Osteocyte (in vitro differentiated cells): ENCODE measurements at regions not wholly inside any gene's neighbourhood (a gene's known extent, or its start where the extent isn't known, plus 50 kb on each side); places are given as distances from the start of the nearest gene placed in this dataset.

Experiments used
- DNase-seq: peaks from one replicate; pipeline ENCODE4 v3.0.0; 2021; ENCODE audit warnings: mixed read lengths; ENCODE audit not compliant: unreplicated experiment; ENCODE audit errors: extremely low spot score
- H3K27ac Mint-ChIP-seq: one replicate; pipeline ENCODE4 v1.8.0; 2021; ENCODE audit warnings: mild to moderate bottlenecking, mixed read lengths; ENCODE audit not compliant: unreplicated experiment
- H3K27me3 Mint-ChIP-seq: one replicate; pipeline ENCODE4 v1.8.0; 2021; ENCODE audit warnings: mixed read lengths; ENCODE audit not compliant: unreplicated experiment
- H3K36me3 Mint-ChIP-seq: one replicate; pipeline ENCODE4 v1.8.0; 2021; ENCODE audit warnings: mixed read lengths; ENCODE audit not compliant: unreplicated experiment
- H3K4me1 Mint-ChIP-seq: one replicate; pipeline ENCODE4 v1.8.0; 2021; ENCODE audit warnings: mixed read lengths; ENCODE audit not compliant: unreplicated experiment
- H3K4me3 Mint-ChIP-seq: one replicate; pipeline ENCODE4 v1.8.0; 2021; ENCODE audit warnings: mild to moderate bottlenecking, moderate library complexity, mixed read lengths; ENCODE audit not compliant: unreplicated experiment
- H3K9me3 Mint-ChIP-seq: one replicate; pipeline ENCODE4 v1.8.0; 2021; ENCODE audit warnings: mixed read lengths; ENCODE audit not compliant: unreplicated experiment
- TF ChIP-seq, protein P1 (sequence below): fragments of 200-600 bp; sonication (generic); IDR thresholded peaks from 2 replicates; pipeline ENCODE4 v1.5.0; 2021; ENCODE audit warnings: antibody characterized with exemption, mild to moderate bottlenecking, moderate library complexity

DNA sequence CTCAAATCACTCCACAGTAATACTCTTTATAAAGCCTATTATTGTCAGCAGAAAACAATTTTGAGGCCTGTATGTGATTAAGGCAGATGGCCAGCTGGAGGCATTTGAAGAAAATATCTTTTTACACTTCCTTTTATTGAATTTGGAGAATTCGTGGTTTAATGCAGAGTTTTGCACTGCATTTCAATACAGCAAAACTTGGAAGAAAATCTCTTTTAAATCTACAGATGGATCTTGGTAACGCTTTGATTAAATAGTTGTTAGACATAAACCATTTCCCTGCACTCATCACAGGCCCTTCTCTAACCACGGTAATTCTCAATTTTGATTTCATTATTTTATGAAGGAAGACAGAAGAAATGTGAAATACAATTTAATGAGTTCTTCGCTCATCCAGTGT lies 185.7 kb downstream of the RFC3 start:
- H3K27ac Mint-ChIP-seq = no peak overlapping the region
- no peak overlapping the region for H3K4me3 Mint-ChIP-seq
- H3K4me1 Mint-ChIP-seq = peaks cover 3% of the 10 kb centered on the region
- TF ChIP-seq, protein P1, sequence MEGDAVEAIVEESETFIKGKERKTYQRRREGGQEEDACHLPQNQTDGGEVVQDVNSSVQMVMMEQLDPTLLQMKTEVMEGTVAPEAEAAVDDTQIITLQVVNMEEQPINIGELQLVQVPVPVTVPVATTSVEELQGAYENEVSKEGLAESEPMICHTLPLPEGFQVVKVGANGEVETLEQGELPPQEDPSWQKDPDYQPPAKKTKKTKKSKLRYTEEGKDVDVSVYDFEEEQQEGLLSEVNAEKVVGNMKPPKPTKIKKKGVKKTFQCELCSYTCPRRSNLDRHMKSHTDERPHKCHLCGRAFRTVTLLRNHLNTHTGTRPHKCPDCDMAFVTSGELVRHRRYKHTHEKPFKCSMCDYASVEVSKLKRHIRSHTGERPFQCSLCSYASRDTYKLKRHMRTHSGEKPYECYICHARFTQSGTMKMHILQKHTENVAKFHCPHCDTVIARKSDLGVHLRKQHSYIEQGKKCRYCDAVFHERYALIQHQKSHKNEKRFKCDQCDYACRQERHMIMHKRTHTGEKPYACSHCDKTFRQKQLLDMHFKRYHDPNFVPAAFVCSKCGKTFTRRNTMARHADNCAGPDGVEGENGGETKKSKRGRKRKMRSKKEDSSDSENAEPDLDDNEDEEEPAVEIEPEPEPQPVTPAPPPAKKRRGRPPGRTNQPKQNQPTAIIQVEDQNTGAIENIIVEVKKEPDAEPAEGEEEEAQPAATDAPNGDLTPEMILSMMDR = no peak
- H3K27me3 Mint-ChIP-seq = no peaks in the 10 kb centered on the region
- no peaks in the 10 kb centered on the region for H3K9me3 Mint-ChIP-seq
- no peak for DNase-seq
- H3K36me3 Mint-ChIP-seq = no peaks in the 10 kb centered on the region

DNA sequence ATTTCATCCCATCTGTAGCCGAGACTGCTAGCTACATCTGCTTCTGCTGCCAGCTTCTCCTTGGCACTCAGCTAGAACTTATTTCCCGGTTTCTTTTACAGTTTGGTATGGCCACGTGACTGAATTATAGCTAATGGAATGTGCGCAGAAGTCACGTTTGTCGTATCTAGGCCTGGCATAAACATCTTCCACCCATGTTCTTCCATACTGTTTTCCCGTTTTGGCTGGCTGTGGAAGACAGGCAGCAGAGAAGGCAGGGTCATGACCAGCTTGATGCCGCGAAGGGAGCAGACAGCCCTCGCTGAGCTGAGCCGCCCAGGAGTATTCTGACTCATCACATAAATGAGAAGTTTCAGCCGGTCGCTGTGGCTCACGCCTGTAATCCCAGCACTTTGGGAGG lies 186.7 kb downstream of the RFC3 start:
- H3K4me3 Mint-ChIP-seq = no peak overlapping the region
- TF ChIP-seq, protein P1 = no peak
- H3K27me3 Mint-ChIP-seq = no peaks in the 10 kb centered on the region
- H3K27ac Mint-ChIP-seq = no peak overlapping the region
- H3K9me3 Mint-ChIP-seq = no peaks in the 10 kb centered on the region
- DNase-seq = no peak
- no peaks in the 10 kb centered on the region for H3K36me3 Mint-ChIP-seq
- H3K4me1 Mint-ChIP-seq = peaks cover 3% of the 10 kb centered on the region

DNA sequence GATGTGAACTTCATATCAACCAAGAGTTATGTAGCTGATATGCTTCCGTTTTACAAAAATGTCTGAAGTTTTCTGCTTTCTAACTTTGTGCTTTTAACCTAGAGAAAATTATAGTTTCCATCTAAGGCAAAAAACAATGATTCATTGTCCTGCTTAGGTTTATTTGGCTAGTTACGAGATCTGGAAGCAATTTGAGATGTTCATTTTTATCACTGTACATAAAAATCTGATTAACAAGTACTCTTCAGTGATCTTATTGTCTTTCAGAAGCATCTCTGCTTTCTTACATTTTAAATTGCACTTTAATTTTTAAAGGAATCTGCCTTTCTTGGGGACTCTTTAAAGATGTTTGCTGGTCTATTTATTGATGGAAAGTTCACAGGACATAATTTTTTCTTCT lies 188.1 kb downstream of the RFC3 start:
- Mint-ChIP-seq H3K4me1 (no peaks in the 10 kb centered on the region), H3K27ac (no peak overlapping the region), H3K9me3 (no peaks in the 10 kb centered on the region), H3K27me3 (no peaks in the 10 kb centered on the region), H3K36me3 (no peaks in the 10 kb centered on the region), H3K4me3 (no peak overlapping the region)
- DNase-seq = no peak
- TF ChIP-seq, protein P1 = no peak

DNA sequence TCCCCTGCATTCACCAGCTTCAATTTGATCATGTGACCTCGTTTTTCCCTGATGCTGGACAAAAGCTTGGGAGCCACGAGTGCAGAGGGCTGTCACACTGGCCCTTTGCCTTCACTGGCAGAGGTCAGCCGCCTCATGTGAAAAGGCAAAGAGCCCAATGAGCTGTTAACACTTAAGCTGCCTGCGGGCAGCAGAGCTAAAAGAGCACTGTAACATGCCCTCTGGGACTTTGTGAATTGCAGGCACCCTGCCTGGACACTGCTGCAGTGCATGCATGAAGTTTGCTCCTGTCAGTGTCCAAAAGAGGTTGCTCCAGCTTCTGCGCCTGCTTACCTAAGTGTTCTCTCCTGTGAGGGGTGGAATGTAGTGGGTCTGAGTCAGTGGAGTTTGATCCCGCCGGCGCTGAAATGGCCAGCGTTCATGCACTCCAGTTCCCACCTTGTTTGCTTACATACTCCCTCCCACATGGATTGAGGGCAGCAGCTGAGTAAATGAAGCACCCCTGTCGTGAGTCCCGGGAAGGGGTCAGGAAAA lies 193.7 kb downstream of the RFC3 start:
- Mint-ChIP-seq H3K9me3 (no peaks in the 10 kb centered on the region), H3K27ac (no peak overlapping the region), H3K27me3 (peaks cover 7% of the 10 kb centered on the region), H3K4me3 (no peak overlapping the region), H3K4me1 (peaks cover 5% of the 10 kb centered on the region), H3K36me3 (no peaks in the 10 kb centered on the region)
- no peak for DNase-seq
- TF ChIP-seq, protein P1 = no peak

DNA sequence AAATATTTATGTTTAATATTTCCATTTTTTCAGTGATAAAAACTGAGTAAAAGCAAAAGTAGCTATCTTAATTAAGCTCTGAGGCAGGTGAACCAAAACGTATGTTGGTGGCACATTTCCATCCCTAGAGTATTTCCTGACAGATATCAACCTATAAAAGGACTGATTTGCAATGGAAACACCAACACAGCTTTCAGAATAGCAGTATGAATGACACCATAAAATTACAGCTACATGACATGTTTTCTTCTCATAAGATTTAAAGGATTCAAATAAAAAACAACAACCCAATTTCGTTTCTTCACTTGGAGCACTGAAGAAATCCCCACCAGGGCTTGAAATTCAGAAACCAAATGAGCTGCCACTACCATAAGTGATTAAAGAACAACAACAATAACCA lies 194.4 kb downstream of the RFC3 start:
- no peaks in the 10 kb centered on the region for H3K36me3 Mint-ChIP-seq
- H3K9me3 Mint-ChIP-seq = no peaks in the 10 kb centered on the region
- DNase-seq = no peak
- TF ChIP-seq, protein P1 = no peak
- peaks cover 7% of the 10 kb centered on the region for H3K27me3 Mint-ChIP-seq
- peaks cover 5% of the 10 kb centered on the region for H3K4me1 Mint-ChIP-seq
- H3K27ac Mint-ChIP-seq = no peak overlapping the region
- H3K4me3 Mint-ChIP-seq = no peak overlapping the region
